ENCODE measurements at regions not wholly inside any gene's neighbourhood (a gene's known extent, or its start where the extent isn't known, plus 50 kb on each side); places are given as distances from the start of the nearest gene placed in this dataset.

DNA sequence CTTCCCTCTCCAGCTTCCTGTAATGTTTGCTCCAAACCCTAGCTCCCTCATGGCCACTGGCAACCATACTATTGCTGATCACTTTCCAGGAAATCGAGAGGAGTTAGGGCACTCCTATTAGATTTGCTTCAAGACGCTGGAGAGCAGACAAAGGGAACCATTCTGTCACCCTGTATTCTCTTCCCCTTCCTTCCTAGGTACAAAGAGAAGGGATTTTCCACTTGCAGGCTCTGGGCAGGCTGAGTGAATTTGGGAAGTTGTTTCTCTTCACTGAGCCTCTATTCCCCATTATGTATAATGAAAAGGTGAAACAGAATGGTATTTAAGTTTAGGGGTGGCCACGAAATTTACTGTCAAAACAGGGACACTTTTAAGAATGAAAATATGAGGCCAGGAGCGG is 99.4 kb upstream of the LPP start:
- Mint-ChIP-seq H3K27me3 (ENCODE audit: insufficient read depth) (no peaks in the 10 kb centered on the region), H3K4me3 (no peak overlapping the region), H3K9me3 (no peaks in the 10 kb centered on the region), H3K4me1 (ENCODE audit: low read depth) (peaks cover 38% of the 10 kb centered on the region), H3K27ac (no peak overlapping the region), H3K36me3 (ENCODE audit: low read depth) (no peaks in the 10 kb centered on the region)
- DNase-seq, result no peak
- TF ChIP-seq CTCF (IDR thresholded peaks at IDR 0.05), result no peak

DNA sequence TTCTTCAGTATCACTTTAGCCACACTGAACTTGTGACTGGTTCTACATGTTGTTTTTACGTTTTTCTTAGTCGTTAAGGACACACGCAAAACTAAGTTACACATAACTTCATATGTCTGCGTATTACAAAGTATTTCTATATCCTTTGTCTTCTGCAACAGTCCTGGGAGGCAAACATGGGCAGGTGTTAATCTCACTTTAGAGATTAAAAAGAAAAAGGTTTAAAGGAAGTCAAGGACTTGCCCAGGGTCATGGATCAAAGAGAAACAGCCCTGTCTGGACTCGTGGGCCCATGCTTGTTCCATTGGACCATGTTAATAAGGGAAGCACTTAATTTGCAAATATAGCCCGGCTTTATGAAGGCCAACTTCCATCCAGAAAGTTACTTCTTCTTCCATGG is 98.6 kb upstream of the LPP start:
- no peak for TF ChIP-seq CTCF (IDR thresholded peaks at IDR 0.05)
- no peak for DNase-seq
- Mint-ChIP-seq H3K4me3 (no peak overlapping the region), H3K27me3 (ENCODE audit: insufficient read depth) (no peaks in the 10 kb centered on the region), H3K9me3 (no peaks in the 10 kb centered on the region), H3K36me3 (ENCODE audit: low read depth) (no peaks in the 10 kb centered on the region), H3K4me1 (ENCODE audit: low read depth) (peaks cover 41% of the 10 kb centered on the region), H3K27ac (no peak overlapping the region)

DNA sequence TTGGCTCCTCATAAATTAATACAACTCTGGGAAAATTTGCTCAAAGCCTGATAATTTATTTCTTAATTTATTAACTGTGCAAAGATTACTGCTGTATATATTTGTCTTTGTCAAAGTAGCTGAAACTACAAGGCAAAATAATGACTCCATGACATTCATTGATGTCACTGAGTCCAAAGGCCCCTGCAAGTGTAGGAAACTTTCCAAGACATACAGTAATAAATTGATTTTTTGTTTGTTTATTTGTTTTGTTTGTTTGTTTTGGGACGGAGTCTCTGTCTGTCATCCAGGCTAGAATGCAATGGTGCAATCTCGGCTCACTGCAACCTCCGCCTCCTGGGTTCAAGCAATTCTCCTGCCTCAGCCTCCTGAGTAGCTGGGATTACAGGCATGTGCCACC is 96.8 kb upstream of the LPP start:
- Mint-ChIP-seq H3K4me3 (no peak overlapping the region), H3K27ac (no peak overlapping the region), H3K4me1 (ENCODE audit: low read depth) (peaks cover 40% of the 10 kb centered on the region), H3K36me3 (ENCODE audit: low read depth) (no peaks in the 10 kb centered on the region), H3K27me3 (ENCODE audit: insufficient read depth) (no peaks in the 10 kb centered on the region), H3K9me3 (no peaks in the 10 kb centered on the region)
- no peak for TF ChIP-seq CTCF (IDR thresholded peaks at IDR 0.05)
- no peak for DNase-seq

GRCh38 chr3:188058569-188059184 is 95.3 kb upstream of the LPP start:
- no peaks in the 10 kb centered on the region for H3K36me3 Mint-ChIP-seq (ENCODE audit: low read depth)
- peaks cover 30% of the 10 kb centered on the region for H3K4me1 Mint-ChIP-seq (ENCODE audit: low read depth)
- no peak for DNase-seq
- no peak overlapping the region for H3K27ac Mint-ChIP-seq
- H3K9me3 Mint-ChIP-seq, result no peaks in the 10 kb centered on the region
- H3K27me3 Mint-ChIP-seq (ENCODE audit: insufficient read depth), result no peaks in the 10 kb centered on the region
- no peak for TF ChIP-seq CTCF (IDR thresholded peaks at IDR 0.05)
- no peak overlapping the region for H3K4me3 Mint-ChIP-seq

DNA sequence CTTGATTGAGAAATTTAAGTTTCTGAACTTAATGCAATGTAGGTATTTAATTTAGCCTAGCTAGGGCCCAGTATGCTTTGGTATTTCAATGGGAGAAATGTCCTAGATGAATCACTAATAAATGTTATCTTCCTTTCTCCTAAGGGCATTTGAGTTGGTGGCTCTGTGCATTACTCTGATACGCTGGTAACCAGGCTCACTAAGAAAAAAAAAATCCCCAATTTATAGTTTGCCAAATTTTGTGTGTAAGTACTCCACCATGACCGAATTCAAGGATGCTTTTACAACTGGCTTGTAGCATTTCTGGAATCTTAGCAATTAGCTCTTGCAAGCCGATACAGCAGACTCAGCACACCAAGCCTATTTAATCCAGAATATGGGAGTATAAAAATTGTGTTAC is 94.6 kb upstream of the LPP start:
- no peaks in the 10 kb centered on the region for H3K9me3 Mint-ChIP-seq
- peak overlapping the region; percentile 8; the same call in 1 of the 2 replicates for H3K27ac Mint-ChIP-seq
- H3K4me3 Mint-ChIP-seq, result no peak overlapping the region
- no peak for TF ChIP-seq CTCF (IDR thresholded peaks at IDR 0.05)
- H3K4me1 Mint-ChIP-seq (ENCODE audit: low read depth), result peaks cover 30% of the 10 kb centered on the region
- peak; percentile 32 for DNase-seq
- H3K36me3 Mint-ChIP-seq (ENCODE audit: low read depth), result no peaks in the 10 kb centered on the region
- H3K27me3 Mint-ChIP-seq (ENCODE audit: insufficient read depth), result no peaks in the 10 kb centered on the region
